OCI-LY7 (cell line): ENCODE measurements at regions not wholly inside any gene's neighbourhood (a gene's known extent, or its start where the extent isn't known, plus 50 kb on each side); places are given as distances from the start of the nearest gene placed in this dataset.

ENCODE experiments used
- CTCF ChIP-seq: fragments of 200-600 bp; sonication (generic); conservative IDR thresholded peaks from 2 replicates; pipeline ENCODE4 v1.5.1; 2014; ENCODE audit warnings: mild to moderate bottlenecking, antibody characterized with exemption, low read length, moderate library complexity, mixed read lengths
- EZH2phosphoT487 ChIP-seq: fragments of 200-600 bp; sonication (generic); IDR thresholded peaks from 2 replicates; pipeline ENCODE4 v1.6.1; 2018; ENCODE audit warnings: low read depth, borderline replicate concordance, mild to moderate bottlenecking, mixed run types, antibody characterized with exemption, low read length, moderate library complexity, mixed read lengths

GRCh38 chr15:94815914-94816313 lies 584.6 kb downstream of the MCTP2 start:
- TF ChIP-seq CTCF, result no peak
- no peak for TF ChIP-seq EZH2phosphoT487
